HepG2 (cell line): ENCODE measurements at regions not wholly inside any gene's neighbourhood (a gene's known extent, or its start where the extent isn't known, plus 50 kb on each side); places are given as distances from the start of the nearest gene placed in this dataset.

Experiments used
- ARNTL ChIP-seq: sonication (generic); formaldehyde crosslinking; IDR thresholded peaks from 2 replicates; pipeline ENCODE4 v1.4.0; 2020; ENCODE audit warnings: mild to moderate bottlenecking, missing genetic modification reagents
- CTCF ChIP-seq: sonication (generic); formaldehyde crosslinking; IDR thresholded peaks from 2 replicates; pipeline ENCODE4 v1.5.0; 2020; ENCODE audit warnings: mild to moderate bottlenecking, missing genetic modification reagents, moderate library complexity
- MEF2D ChIP-seq: sonication (generic); formaldehyde crosslinking; IDR thresholded peaks from 2 replicates; pipeline ENCODE4 v1.5.1; 2020; ENCODE audit warnings: mild to moderate bottlenecking, missing genetic modification reagents
- NONO ChIP-seq, 2 experiments: fragments of 450-650 bp in 1 of 2; sonication (generic) in 1 of 2; formaldehyde crosslinking in 1 of 2; IDR thresholded peaks in 1 of 2; conservative IDR thresholded peaks in 1 of 2; 2 replicates each; pipeline versions ENCODE4 v1.6.1 to v1.8.0; 2017 to 2022; ENCODE audit warnings: mild to moderate bottlenecking in 1 of 2, missing genetic modification reagents in 1 of 2, moderate library complexity in 1 of 2
- SALL1 ChIP-seq: sonication (generic); formaldehyde crosslinking; IDR thresholded peaks from 2 replicates; pipeline ENCODE4 v1.8.0; 2022; ENCODE audit warnings: mild to moderate bottlenecking, missing genetic modification reagents
- SCMH1 ChIP-seq: sonication (generic); formaldehyde crosslinking; IDR thresholded peaks from 2 replicates; pipeline ENCODE4 v1.9.0; 2021; ENCODE audit warnings: missing genetic modification reagents, mild to moderate bottlenecking, borderline replicate concordance
- SNRNP70 ChIP-seq: fragments of 200-400 bp; formaldehyde crosslinking; IDR thresholded peaks from 2 replicates; pipeline ENCODE4 v1.6.1; 2017; ENCODE audit warnings: mild to moderate bottlenecking, low read depth, low read length, moderate library complexity
- ZBTB20 ChIP-seq: sonication (generic); formaldehyde crosslinking; IDR thresholded peaks from 2 replicates; pipeline ENCODE4 v1.8.1; 2023; ENCODE audit warnings: missing genetic modification reagents, low read depth, mild to moderate bottlenecking, borderline replicate concordance
- ZNF264 ChIP-seq: sonication (generic); formaldehyde crosslinking; IDR thresholded peaks from 2 replicates; pipeline ENCODE4 v1.4.0; 2020; ENCODE audit warnings: missing genetic modification reagents
- ZNF432 ChIP-seq: sonication (generic); formaldehyde crosslinking; IDR thresholded peaks from 2 replicates; pipeline ENCODE4 v1.5.0; 2020; ENCODE audit warnings: missing genetic modification reagents, mild to moderate bottlenecking, borderline replicate concordance
- ZNF609 ChIP-seq: sonication (generic); formaldehyde crosslinking; IDR thresholded peaks from 2 replicates; pipeline ENCODE4 v1.4.0; 2020; ENCODE audit warnings: mild to moderate bottlenecking, missing genetic modification reagents, borderline replicate concordance
- ZNF724P ChIP-seq: sonication (generic); formaldehyde crosslinking; IDR thresholded peaks from 2 replicates; pipeline ENCODE4 v1.8.0; 2022; ENCODE audit warnings: missing genetic modification reagents, borderline replicate concordance
- ZNF761 ChIP-seq: sonication (generic); formaldehyde crosslinking; conservative IDR thresholded peaks from 2 replicates; pipeline ENCODE4 v1.4.0; 2020; ENCODE audit warnings: mild to moderate bottlenecking, missing genetic modification reagents
- TF ChIP-seq, protein P1 (sequence below): sonication (generic); formaldehyde crosslinking; IDR thresholded peaks from 2 replicates; pipeline ENCODE4 v1.4.0; 2020; ENCODE audit warnings: missing genetic modification reagents

- TF ChIP-seq, protein P1, sequence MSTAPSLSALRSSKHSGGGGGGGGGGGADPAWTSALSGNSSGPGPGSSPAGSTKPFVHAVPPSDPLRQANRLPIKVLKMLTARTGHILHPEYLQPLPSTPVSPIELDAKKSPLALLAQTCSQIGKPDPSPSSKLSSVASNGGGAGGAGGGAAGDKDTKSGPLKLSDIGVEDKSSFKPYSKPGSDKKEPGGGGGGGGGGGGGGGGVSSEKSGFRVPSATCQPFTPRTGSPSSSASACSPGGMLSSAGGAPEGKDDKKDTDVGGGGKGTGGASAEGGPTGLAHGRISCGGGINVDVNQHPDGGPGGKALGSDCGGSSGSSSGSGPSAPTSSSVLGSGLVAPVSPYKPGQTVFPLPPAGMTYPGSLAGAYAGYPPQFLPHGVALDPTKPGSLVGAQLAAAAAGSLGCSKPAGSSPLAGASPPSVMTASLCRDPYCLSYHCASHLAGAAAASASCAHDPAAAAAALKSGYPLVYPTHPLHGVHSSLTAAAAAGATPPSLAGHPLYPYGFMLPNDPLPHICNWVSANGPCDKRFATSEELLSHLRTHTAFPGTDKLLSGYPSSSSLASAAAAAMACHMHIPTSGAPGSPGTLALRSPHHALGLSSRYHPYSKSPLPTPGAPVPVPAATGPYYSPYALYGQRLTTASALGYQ (CRISPR knock-in tag): peak; percentile 64; the same call in 1 of the 2 replicates
- TF ChIP-seq SNRNP70: no peak
- no peak for TF ChIP-seq NONO (IDR thresholded peaks at IDR 0.05)
- no peak for TF ChIP-seq NONO (CRISPR knock-in tag; conservative IDR thresholded peaks at IDR 0.05)
- TF ChIP-seq MEF2D (CRISPR knock-in tag): peak; percentile 87; the same call in 1 of the 2 replicates
- no peak for TF ChIP-seq SCMH1 (CRISPR knock-in tag)
- peak; percentile 84; the same call in 1 of the 2 replicates for TF ChIP-seq ZBTB20
- no peak for TF ChIP-seq CTCF
- no peak for TF ChIP-seq ZNF724P
- TF ChIP-seq ZNF609 (CRISPR knock-in tag): 0 out of 2 replicates have a peak, but pooled peaks have one; percentile 39
- no peak; the same call in 1 of the 2 replicates for TF ChIP-seq SALL1 (CRISPR knock-in tag)
- TF ChIP-seq ZNF264 (CRISPR knock-in tag): peak; percentile 58; the same call in 1 of the 2 replicates
- no peak for TF ChIP-seq ARNTL
- no peak for TF ChIP-seq ZNF761 (CRISPR knock-in tag)
- no peak for TF ChIP-seq ZNF432 (CRISPR knock-in tag)
Measured at GRCh38 chr14:53458368-53458814, 305.3 kb upstream of the DDHD1 start (continued).
